ENCODE measurements at regions not wholly inside any gene's neighbourhood (a gene's known extent, or its start where the extent isn't known, plus 50 kb on each side); places are given as distances from the start of the nearest gene placed in this dataset.

DNA sequence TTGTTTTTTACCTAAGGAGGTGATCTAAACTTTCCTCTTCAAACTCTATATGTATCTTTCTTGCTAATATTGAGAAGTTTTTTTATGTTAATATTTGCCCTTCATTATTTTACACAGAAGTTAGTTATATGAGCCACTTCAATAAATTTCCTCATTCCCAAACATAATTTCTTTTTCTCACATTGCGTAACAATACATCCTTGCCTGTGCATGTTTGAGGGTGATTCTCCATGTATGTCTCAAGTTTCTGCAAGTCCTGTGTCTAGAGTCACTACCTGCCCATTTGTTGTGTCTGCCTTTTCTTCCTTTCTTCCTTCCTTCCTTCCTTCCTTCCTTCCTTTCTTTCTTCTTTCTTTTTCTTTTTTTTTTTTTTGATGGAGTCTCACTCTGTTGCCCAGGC, 2057.9 kb downstream of the PCDH7 start:
- TF ChIP-seq, protein P1, sequence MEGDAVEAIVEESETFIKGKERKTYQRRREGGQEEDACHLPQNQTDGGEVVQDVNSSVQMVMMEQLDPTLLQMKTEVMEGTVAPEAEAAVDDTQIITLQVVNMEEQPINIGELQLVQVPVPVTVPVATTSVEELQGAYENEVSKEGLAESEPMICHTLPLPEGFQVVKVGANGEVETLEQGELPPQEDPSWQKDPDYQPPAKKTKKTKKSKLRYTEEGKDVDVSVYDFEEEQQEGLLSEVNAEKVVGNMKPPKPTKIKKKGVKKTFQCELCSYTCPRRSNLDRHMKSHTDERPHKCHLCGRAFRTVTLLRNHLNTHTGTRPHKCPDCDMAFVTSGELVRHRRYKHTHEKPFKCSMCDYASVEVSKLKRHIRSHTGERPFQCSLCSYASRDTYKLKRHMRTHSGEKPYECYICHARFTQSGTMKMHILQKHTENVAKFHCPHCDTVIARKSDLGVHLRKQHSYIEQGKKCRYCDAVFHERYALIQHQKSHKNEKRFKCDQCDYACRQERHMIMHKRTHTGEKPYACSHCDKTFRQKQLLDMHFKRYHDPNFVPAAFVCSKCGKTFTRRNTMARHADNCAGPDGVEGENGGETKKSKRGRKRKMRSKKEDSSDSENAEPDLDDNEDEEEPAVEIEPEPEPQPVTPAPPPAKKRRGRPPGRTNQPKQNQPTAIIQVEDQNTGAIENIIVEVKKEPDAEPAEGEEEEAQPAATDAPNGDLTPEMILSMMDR (IDR thresholded peaks at IDR 0.05): no peak
- no peak for TF ChIP-seq ZFX (IDR thresholded peaks at IDR 0.05; ENCODE audit: borderline replicate concordance)

All from 22Rv1 (cell line).